Astrocyte of the hippocampus (primary cell): ENCODE measurements at regions not wholly inside any gene's neighbourhood (a gene's known extent, or its start where the extent isn't known, plus 50 kb on each side); places are given as distances from the start of the nearest gene placed in this dataset.
"Not testable (repeated sequence)": the region's sequence is repeated elsewhere in the genome, so short reads cannot be mapped to it uniquely, and the experiment has no call there.

Experiments
- DNase-seq: peaks from one replicate; pipeline ENCODE4 v3.0.0; 2011; ENCODE audit warnings: low read depth, low spot score

DNA sequence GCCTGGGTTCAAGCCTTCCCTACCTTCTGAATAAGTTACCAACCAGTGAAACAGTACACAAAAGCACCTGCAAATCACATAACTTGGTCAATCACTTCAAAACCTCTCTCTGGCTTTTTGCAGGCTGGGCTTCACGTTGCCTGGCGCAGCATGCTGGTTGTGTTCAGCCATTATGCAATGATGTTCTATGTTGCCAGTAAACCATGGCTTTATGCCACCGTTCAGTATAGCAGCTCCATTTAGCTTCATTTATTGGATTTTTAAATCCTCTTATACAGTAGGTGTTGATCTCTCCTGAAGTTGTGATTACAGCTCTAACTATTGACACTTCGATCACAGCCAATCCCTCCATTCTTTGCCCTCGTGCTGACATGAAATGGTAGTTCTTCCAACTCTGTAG, 233.6 kb upstream of the PTBP2 start:
- DNase-seq = peak; percentile 42

DNA sequence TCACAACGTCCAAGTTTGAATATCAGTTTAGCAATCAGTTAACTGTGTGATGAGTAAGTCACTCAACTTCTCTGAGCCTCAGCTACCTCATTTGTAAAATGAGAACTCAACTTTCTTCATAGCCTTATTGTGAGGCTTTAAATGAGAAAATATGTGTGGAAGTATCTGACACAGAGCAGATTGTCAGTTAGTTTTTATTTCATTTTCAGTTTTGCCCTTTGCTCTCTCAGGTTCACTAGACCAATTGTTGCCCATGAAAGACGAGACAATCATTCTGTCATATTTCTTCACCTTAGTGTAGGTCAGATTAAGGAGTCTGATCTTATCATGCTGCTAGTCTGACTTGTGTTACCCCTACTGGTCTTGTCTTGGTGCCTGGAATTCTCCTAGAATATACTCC, 232.8 kb upstream of the PTBP2 start:
- no peak for DNase-seq

DNA sequence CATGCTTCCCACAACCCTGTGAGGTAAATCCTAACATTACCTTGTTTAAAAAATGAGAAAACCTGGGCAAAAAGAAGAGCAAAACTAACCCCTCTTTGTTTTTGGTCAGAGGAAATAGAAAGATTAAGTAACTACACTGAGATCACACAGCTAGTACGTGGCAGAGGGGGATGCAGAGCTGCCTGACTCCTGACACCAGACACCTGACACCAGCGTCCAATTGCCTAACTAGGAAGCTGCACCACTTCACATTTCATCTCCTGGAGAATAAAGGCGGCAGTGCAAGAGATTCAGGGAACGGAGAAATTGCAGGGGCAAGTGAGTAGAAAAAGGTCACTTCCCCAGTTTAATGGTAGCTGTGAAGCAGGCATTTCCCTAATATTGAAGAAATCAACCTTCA, 229.3 kb upstream of the PTBP2 start:
- no peak for DNase-seq

DNA sequence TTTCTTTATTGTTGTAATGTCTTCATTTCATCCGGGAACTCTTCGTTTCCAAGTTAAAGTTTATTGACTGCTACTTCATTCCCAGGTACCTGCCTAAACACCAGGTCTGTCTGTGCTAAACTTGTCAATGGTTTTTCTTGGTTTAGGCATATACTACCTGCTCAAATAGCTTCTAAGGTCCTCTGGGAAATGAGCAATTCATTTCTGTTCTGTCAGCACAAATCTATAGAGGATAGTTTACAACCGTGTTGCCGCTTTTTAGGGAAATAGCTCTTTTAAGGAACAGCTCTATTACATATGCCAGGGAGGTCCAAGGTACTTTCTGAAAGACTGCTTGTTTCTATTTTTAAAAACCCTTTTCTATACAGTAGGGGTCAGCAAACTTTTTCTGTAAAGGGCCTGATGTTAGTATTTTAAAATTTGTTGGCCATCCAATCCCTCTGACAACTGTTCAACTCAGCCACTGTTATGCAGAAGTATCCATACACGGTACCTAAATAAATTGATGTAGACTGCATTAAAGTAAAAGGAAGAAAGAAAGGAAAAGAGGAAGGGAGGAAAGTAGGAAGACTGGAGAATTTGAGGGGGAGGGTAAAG, 222.7 kb upstream of the PTBP2 start:
- DNase-seq = no peak

DNA sequence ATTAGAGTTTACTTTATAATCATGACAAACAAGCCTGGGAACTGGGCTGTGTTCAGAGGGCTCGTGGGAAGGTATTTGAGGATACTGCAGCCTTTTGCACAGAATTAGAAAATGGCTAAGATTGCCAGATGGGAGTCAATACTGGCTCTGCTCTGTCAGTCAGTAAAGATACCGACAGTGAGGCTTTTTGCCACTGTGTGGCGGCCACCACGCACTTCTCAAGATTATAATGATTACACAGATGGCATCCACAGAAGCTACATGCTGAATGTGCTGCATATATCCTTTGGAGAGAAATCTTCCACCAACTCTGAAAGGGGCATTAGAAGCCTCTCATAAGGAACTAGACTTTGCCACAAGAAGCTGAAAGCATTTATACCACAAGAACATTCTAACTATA, 213.4 kb upstream of the PTBP2 start:
- no peak for DNase-seq

DNA sequence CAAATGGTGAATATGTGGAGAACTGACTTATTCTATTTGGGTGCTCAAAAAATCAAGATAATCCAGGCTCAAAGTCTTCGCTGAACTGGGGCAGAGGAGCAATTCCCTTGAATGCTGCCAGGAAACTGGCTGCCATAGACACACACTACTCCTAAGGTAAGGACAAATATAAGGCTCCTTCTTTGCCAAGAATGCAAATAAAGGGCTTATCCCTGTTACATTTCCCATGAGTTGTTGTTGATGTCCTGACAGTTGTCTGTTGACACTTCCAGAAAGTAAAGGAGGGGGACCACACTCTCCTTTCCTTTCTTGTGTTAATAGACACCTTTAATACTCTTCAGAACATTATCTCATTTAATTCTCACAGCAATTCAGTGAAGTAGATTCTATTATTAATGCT, 212.2 kb upstream of the PTBP2 start:
- no peak for DNase-seq

DNA sequence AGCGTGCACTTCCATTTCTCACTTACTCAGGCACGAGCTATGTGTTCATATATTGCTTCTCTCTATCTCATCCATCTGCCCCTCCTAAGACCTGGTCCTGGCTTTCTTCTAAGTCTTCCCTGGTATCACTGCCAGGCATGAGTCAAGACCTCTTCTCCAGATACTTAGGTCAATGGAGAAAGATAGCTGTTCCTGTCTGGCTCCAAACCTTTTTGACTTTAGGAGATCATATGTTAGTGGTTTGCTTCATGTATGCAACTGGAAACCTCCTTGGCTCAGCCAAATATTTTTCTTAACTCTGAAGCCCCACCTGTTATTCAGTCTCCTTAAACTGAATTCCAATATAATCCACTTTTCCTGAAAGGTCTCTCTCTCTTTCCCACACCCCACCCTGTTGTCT, 211.6 kb upstream of the PTBP2 start:
- no peak for DNase-seq

DNA sequence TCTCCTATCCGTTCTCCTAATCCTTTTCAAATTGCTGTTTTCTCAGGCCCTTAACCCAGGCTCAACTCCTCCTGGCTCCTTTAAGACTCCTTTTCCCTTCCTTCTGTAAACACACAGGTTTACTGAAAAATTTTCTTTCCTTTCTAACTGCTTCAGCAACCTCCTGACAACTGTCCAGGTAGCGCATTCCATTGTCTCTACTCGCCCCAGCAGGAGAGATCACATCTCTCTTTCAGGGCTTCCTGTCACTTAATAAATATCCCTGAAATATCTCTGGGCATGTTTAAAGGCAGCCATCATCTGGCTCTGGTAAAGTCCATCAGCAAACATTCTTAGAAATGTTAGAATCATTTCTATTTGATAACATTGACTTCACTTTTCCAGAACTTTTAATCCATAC, 211.2 kb upstream of the PTBP2 start:
- DNase-seq = no peak

DNA sequence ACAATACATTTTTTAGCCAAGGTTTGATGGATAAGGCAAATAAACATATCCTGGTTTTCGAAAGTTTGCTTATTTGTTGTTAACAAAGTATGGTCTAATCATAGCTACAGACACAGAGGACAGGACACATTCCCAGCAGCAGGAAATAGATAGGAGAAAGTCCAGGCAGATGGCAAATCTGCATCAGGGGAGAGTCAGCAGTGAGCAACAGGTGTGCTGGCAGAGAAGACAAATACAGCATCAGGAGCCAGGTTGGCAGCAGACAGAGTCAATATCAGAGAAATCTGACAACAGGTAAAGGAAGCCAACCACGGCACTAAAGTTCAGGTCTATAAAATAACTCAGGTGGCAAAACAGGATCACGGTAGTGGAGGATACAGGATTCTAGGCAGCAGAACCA, 210.7 kb upstream of the PTBP2 start:
- no peak for DNase-seq

DNA sequence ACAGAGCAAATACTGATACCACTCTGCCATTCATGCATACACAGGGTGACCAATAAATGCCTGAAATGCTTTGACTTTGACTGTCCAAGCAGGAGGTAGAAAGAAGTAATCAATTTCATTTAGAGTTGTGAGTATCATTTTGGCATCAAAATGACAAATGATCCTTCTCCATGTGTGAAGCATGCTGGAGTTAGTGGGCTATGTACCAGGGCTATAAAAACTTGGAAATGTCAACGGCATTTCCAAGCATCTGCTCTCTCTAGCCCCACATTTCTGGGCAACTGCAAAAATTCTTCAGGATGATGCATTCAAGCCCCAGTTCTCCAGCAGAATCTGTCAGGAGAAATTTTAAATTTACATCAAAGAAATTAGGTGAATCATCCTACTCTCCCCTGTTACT, 208.4 kb upstream of the PTBP2 start:
- peak; percentile 23 for DNase-seq

DNA sequence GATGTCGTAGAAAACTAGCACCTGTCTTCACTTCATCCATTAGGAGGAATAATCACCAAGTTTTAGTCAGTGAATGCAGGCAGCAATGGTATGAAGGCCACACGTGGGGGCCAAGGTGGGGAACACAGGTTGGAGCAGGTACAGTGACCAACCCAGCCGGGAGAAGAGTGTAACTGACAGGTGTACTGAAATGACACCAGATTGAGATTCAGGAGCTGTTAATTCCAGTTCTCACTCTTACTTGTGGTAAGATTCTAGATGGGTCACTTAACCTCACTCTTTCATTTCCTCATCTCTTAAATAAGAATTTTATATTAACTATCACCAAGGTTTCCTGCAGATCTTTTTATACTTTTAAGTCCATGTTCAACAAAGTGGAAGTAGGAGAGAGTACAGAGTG, 206.2 kb upstream of the PTBP2 start:
- no peak for DNase-seq

DNA sequence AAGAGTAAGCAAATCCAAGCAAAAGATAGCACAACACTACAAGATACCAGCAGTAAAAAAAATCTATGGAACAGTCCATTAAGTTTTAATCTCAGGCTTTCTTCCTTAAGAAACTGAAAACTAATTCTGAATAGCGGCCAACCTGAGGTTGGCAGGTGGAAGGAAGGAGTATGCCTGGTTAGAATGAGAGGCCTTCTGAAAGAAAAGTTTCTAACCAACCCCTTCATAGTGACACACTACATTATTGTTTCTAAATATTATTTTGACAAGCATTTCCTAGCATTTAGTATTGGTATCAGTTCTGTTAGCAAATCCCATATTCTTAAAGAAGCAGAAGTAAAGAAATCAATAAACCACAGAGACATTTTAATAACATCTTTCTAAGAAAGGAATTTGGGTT, 205.7 kb upstream of the PTBP2 start:
- DNase-seq = no peak

DNA sequence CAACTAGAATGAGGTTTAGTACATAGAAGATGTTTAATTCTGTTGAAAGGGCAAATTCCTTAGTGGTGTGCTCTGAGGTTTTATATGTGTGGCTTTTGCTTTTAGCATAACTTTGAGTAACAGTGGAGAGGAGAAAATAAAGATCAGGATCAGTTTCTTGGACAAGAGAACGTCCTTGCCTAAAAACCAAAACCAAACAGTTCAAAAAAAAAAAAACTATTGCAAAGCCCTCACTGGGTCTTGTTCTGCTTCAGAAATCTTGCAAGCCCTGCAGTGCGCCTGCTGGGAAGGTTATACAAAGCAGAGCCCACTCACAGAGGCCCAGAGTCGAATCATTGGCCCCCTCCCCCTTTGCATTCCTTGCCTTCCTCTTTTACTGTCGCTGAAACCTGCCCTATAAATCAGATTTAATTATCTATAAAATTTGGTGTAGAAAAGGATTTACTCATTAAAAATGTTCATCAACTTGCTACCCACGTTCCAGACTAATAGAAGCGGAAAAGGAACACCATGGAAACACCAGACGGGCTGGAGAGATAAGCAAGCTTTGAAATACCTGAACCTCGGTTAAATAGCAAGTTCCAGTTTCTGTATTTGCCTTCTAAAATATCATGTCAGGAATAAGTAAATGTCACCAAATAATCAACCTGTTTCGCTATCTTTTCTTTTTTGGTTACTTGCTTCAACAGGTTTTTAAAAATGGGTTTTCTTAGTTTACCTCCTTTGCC, 201.6 kb upstream of the PTBP2 start:
- DNase-seq = peak; percentile 72

DNA sequence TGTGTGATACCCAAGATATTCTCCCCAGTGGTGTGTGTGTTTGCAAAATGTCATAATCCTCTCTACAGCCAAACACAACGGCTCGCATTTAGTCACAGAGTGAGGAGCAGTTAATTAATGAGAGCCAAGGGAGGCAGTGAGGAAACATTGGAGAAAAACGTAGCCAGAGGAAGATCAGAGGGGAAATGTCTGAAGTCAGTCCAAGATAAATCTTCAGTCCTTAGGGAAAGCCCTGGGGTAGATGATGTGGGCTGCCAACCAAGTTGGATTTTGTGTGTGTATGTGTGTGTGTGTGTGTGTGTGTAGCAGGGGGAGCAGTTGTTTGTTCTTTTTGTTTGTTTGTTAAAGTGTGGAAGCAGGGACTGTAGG, 201.0 kb upstream of the PTBP2 start:
- peak; percentile 84 for DNase-seq

DNA sequence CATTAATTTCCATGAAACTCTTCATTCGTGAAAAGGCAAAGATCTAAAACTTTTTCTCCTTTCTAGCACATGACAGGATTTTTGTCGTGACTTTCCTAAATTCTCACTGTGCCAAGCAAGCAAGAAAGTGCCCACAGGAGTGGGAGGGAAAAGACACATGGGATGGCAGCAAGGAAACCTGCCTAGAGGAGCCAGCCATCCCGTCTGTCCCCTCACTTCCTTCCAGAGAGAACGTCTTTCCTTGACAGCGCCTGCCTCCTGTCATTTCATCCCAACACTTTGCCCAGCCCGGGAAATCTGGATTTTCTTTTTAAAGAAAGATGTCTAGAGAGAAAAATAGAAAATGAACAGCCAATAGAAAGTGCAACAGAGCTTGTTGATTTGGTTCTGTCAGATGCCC, 200.6 kb upstream of the PTBP2 start:
- no peak for DNase-seq

DNA sequence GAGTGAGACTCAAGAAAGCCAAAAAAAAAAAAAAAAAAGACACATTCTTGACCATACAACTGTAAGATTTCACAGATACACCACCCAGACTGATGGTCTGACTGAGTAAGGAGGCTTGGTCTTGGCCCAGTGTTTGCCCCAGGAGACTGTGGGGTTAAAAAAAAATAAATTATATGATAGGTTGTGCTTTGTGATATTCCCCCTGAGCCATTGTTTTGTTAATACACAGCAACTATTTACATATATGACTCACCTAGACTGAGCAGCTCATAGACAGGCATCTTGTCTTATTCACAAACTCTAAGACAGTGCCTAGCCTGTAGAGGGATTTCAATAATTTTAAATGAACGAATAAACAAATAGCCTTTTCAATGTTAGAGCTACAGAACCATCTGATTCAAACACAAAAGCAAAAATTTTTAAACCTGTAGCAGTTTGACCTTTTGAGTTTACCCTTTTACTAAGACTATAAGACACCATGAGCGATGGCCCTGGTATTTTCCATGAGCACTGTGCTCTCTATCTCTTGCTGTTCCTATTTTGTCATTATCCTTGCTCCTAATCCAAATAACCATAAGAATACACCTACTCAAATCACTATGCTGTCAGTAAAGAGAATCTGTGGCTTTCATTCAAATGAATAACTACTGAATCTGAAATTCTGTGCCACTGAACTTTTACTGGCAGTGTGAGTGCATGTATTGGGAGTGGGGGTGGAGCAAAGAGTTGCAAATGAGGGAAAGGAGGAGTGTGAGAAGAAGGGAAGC, 199.4 kb upstream of the PTBP2 start:
- peak; percentile 31 for DNase-seq

DNA sequence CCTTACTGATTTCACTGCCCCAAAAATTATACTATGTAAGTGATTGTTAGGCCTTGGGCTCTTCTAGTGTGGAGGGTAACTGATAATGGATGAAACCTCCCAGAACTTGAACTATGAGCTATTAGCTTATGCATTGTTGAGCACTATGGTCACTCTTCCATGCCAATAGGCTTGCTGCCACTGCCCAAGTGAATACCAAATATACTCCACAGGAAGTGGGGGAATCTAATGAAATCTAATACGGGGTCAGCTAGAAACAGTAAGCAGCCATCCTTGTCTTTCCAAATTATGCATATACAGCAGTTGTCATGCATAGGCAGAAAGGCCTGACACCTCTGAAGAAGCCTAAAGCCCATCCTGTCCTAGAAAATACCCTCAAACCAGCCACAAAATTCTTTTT, 198.7 kb upstream of the PTBP2 start:
- peak; percentile 55 for DNase-seq

DNA sequence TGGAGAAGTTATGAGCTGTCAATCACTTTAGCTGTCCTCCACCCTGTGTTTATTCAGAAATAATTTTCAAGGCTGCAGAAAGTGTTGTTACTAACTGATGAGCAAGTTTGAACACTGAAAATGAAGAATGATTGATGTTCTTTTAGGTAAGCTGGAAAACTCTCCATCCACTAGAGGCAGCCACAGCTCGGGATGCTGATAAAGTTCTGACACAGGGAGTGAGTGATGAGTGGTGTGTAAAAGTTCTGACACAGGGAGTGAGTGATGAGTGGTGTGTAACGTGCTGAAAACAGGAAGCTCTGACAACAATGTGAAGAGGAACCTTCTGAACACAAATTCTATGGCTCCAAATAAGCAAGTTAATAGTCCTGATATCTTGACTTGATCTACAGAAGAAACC, 197.5 kb upstream of the PTBP2 start:
- DNase-seq = no peak

DNA sequence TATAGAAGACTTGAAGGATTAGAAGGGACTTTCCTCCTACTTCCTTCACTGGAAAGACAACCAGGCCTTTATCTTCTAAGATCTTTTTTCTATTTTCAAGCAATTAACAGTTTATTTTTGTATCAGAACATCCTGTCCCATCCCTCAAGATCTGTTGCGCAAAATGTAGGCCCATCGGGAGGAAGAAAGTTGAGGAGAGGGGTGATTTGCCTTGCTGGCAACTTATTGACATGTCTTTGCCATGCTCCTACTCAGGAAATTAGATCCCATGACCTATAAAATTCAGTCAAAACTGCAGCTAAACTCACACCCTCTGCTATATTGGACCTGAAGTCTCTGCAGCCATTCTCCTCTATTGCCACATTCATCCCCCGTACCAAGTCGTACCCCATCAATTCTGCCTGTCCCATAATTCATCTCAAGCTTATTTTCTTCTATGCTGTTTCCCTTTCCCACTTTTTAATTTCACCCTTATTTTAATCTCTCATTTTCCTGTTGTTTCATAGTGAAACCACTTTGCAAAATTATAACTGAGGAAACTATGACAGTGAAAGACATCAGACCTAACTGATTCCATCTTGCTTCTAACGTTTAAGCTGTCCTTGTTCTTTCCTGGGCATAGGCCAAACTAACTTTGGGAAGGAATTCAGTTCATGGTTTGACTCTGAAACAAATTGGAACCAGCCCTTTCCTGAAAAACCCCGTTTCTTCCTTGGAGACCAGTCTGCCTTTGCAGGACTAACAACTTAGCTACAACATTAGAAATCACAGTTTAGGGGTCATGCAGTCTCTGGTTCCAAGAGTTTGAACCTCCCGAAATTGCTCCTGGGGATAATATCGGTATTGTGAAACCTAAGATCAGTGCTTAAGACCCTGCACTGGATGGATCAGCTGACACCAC, 195.7 kb upstream of the PTBP2 start:
- no peak for DNase-seq

DNA sequence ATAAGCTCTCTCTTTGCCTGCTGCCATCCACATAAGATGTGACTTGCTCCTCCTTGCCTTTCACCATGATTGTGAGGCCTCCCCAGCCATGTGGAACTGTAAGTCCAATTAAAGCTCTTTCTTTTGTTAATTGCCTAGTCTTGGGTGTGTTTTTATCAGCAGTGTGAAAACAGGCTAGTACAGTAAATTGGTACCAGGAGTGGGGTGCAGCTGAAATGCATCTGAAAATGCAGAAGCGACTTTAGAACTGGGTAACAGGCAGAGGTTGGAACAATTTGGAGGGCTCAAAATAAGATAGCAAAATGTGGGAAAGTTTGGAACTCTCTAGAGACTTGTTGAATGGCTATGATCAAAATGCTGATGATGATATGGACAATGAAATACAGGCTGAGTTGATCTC, 192.9 kb upstream of the PTBP2 start:
- DNase-seq = not testable (repeated sequence)

DNA sequence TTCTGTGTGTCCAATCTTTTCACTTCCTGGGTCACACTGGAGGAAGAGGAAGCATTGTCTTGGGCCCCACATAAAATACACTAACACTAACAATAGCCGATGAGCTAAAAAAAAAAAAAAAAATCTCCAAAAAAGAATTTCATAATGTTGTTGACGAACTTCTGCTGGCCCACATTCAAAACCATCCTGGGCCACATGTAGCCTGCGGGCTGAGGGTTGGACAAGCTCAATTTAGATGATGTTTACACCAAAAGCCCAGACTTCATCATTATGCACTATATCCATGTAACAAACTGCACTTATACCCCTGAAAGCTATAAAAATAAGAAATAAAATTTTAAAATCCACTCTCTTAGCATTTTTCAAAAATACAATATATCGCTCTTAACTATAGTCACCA, 187.8 kb upstream of the PTBP2 start:
- no peak for DNase-seq

DNA sequence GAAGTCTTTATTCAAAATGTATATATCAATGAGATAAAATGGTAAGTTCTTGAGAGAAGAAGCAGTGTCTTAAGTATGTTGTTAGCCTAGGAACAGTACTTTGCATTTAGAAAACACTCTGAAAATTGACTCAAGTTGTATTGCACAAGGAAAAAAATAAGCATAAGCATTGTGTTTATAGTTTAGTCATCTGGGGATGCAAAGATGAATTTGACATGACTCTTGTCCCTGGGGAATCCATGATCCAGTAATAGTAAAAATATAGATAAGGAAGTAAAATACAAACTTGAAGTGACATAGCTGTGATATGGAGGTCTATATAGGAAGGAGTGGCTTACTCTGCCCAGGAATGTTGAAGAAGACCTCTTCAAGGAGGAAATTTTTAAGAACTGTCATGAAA, 185.0 kb upstream of the PTBP2 start:
- no peak for DNase-seq
